ENCODE measurements at regions not wholly inside any gene's neighbourhood (a gene's known extent, or its start where the extent isn't known, plus 50 kb on each side); places are given as distances from the start of the nearest gene placed in this dataset.

- no peak for DNase-seq
Measured at GRCh38 chr18:39524370-39524769, 1958.8 kb upstream of the CELF4 start.

- DNase-seq: no peak
Measured at GRCh38 chr18:39523281-39523680, 1957.7 kb upstream of the CELF4 start.

- no peak for DNase-seq
Measured at GRCh38 chr18:39521164-39521563, 1955.6 kb upstream of the CELF4 start.

- DNase-seq: no peak
Measured at GRCh38 chr18:39519741-39520140, 1954.1 kb upstream of the CELF4 start.

GRCh38 chr18:39515299-39515698 lies 1949.7 kb upstream of the CELF4 start:
- no peak for DNase-seq

GRCh38 chr18:39513186-39513585 lies 1947.6 kb upstream of the CELF4 start:
- no peak for DNase-seq

GRCh38 chr18:39506581-39507330 lies 1941.2 kb upstream of the CELF4 start:
- no peak for DNase-seq

GRCh38 chr18:39500306-39500705 lies 1934.7 kb upstream of the CELF4 start:
- no peak for DNase-seq

GRCh38 chr18:39497821-39498220 lies 1932.2 kb upstream of the CELF4 start:
- DNase-seq: no peak

GRCh38 chr18:39496986-39497385 lies 1931.4 kb upstream of the CELF4 start:
- DNase-seq: no peak

GRCh38 chr18:39494211-39494896 lies 1928.8 kb upstream of the CELF4 start:
- no peak for DNase-seq

GRCh38 chr18:39491408-39491807 lies 1925.8 kb upstream of the CELF4 start:
- no peak for DNase-seq

GRCh38 chr18:39489431-39489830 lies 1923.8 kb upstream of the CELF4 start:
- no peak for DNase-seq

GRCh38 chr18:39487932-39488331 lies 1922.3 kb upstream of the CELF4 start:
- no peak for DNase-seq

GRCh38 chr18:39486268-39486667 lies 1920.7 kb upstream of the CELF4 start:
- DNase-seq: no peak

- no peak for DNase-seq
Measured at GRCh38 chr18:39485696-39486095, 1920.1 kb upstream of the CELF4 start.

- DNase-seq: no peak
Measured at GRCh38 chr18:39481281-39481680, 1915.7 kb upstream of the CELF4 start.

- no peak for DNase-seq
Measured at GRCh38 chr18:39480494-39481195, 1915.0 kb upstream of the CELF4 start.

GRCh38 chr18:39464006-39464405 lies 1898.4 kb upstream of the CELF4 start:
- no peak for DNase-seq

- no peak for DNase-seq
Measured at GRCh38 chr18:39462436-39462835, 1896.8 kb upstream of the CELF4 start.

- no peak for DNase-seq
Measured at GRCh38 chr18:39460136-39460535, 1894.5 kb upstream of the CELF4 start.

GRCh38 chr18:39455285-39455684 lies 1889.7 kb upstream of the CELF4 start:
- DNase-seq: no peak

GRCh38 chr18:39454866-39455265 lies 1889.3 kb upstream of the CELF4 start:
- DNase-seq: no peak

GRCh38 chr18:39453882-39454281 lies 1888.3 kb upstream of the CELF4 start:
- DNase-seq: no peak

All from CD4-positive, alpha-beta T cell treated with Interleukin-17A for 4 hours (primary cell).